ENCODE measurements at regions not wholly inside any gene's neighbourhood (a gene's known extent, or its start where the extent isn't known, plus 50 kb on each side); places are given as distances from the start of the nearest gene placed in this dataset.

DNA sequence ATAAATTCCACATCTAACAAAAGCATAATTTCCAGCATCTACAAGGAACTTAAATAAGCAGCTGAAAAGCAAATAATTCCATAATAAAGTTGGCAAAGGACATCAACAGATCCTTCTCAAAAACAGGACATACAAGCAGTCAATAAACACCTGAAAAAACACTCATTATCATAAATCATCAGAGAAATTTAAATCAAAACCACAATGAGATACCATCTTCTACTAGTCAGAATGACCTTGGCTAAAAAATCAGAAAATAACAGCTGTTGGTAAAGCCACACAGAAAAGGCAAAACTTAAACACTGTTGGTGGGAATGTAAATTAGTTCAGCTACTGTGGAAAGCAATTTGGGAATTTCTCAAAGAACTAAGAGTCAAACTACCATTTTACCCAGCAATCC lies 1371.1 kb upstream of the ACO1 start:
- H3K27ac ChIP-seq, result no peak overlapping the region
- TF ChIP-seq, protein P1, sequence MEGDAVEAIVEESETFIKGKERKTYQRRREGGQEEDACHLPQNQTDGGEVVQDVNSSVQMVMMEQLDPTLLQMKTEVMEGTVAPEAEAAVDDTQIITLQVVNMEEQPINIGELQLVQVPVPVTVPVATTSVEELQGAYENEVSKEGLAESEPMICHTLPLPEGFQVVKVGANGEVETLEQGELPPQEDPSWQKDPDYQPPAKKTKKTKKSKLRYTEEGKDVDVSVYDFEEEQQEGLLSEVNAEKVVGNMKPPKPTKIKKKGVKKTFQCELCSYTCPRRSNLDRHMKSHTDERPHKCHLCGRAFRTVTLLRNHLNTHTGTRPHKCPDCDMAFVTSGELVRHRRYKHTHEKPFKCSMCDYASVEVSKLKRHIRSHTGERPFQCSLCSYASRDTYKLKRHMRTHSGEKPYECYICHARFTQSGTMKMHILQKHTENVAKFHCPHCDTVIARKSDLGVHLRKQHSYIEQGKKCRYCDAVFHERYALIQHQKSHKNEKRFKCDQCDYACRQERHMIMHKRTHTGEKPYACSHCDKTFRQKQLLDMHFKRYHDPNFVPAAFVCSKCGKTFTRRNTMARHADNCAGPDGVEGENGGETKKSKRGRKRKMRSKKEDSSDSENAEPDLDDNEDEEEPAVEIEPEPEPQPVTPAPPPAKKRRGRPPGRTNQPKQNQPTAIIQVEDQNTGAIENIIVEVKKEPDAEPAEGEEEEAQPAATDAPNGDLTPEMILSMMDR (conservative IDR thresholded peaks at IDR 0.05; ENCODE audit: low read depth), result no peak
- POLR2A ChIA-PET (ENCODE audit: low non-redundant PET), result no interaction called here
- no peak for DNase-seq (ENCODE audit: low spot score)
- CTCF ChIA-PET, result no interaction called here

DNA sequence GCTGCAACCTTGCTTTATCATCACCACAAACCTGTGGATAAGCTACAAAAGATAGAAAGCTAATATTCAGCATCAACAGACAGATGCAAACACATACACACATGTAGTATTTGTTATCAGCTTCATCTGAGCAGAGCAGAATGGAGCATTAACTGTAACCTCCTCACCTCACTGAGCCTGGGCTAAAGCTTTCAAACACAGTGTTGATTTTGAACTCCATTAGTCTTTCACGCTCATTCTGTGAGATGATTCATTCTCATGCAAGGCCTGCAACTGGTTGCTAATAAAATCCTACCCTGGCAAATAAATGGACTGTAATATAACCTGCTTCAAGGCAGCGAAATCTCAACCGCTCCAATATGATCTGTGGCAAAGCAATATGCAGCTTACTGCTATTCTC lies 1360.6 kb upstream of the ACO1 start:
- POLR2A ChIA-PET (ENCODE audit: low non-redundant PET), result no interaction called here
- TF ChIP-seq, protein P1 (conservative IDR thresholded peaks at IDR 0.05; ENCODE audit: low read depth), result no peak
- no peak for DNase-seq (ENCODE audit: low spot score)
- CTCF ChIA-PET, result no interaction called here
- no peak overlapping the region for H3K27ac ChIP-seq

DNA sequence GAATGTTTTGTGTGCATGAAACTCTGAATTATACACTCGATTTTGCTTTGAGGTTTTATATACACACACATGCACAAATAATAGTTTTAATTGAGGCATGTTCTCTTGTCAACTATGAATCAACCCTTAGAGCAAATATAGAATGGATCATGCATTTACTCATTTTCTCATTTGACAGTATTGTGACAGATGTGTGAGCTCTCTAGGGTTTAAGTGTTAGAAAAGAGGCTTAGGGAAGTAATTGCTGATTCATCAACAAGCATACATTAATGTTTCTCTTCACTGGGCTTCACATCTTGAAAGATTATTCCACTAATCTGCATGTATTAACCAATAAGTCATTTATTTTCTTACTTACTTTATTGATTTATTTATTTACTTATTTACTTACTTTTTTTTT lies 1356.8 kb upstream of the ACO1 start:
- DNase-seq (ENCODE audit: low spot score), result no peak
- CTCF ChIA-PET, result no interaction called here
- H3K27ac ChIP-seq, result no peak overlapping the region
- POLR2A ChIA-PET (ENCODE audit: low non-redundant PET), result no interaction called here
- TF ChIP-seq, protein P1 (conservative IDR thresholded peaks at IDR 0.05; ENCODE audit: low read depth), result no peak

DNA sequence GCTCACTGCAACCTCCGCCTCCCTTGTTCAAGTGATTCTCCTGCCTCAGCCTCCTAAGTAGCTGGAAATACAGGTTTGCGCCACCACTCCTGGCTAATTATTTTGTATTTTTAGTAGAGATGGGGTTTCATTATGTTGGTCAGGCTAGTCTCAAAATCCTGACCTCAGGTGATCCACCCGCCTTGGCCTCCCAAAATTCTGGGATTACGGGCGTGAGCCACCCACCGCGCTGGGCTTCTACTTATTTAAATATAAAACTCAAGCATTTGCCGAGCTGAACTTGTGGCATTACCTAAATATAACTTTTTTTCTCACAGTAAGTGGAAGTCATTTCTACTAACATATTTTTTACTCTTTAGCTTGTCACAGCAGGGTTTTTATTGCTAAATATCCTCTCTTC lies 1356.3 kb upstream of the ACO1 start:
- no peak overlapping the region for H3K27ac ChIP-seq
- TF ChIP-seq, protein P1 (conservative IDR thresholded peaks at IDR 0.05; ENCODE audit: low read depth), result no peak
- no peak for DNase-seq (ENCODE audit: low spot score)
- CTCF ChIA-PET, result no interaction called here
- POLR2A ChIA-PET (ENCODE audit: low non-redundant PET), result no interaction called here

DNA sequence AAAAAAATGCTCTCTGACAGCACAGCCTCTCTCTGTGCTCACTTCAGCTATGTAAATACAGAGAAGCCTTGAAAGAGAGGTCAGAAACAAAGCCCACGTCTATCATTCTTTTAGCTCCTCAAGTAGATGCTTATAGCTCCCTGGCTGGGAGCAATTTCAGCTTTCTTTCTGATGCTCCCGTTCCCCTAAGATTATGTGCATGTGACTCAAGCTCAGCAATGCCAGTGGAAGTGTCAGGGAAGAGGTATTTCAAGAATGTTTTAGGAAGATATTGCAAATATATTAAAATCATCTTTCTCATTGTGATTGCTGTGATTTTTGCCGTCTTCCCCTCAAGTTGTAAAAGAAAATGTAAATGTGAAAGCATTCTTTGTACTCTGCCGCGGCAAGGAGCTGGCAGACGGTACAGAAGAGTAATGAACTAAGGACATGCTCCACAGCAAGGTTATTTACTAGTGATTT lies 1353.7 kb upstream of the ACO1 start:
- TF ChIP-seq, protein P1 (conservative IDR thresholded peaks at IDR 0.05; ENCODE audit: low read depth), result no peak
- DNase-seq (ENCODE audit: low spot score), result no peak
- CTCF ChIA-PET, result interaction anchor here (0.5 to 0.7 kb wide), 3 partner anchors 13 to 1705 kb away, joined by 3 read pairs; no protein-coding TSS in a partner anchor
- POLR2A ChIA-PET (ENCODE audit: low non-redundant PET), result no interaction called here
- H3K27ac ChIP-seq, result no peak overlapping the region

- DNase-seq (ENCODE audit: low spot score), result no peak
- TF ChIP-seq, protein P1 (conservative IDR thresholded peaks at IDR 0.05; ENCODE audit: low read depth), result no peak
- ChIA-PET CTCF (no interaction called here), POLR2A (ENCODE audit: low non-redundant PET) (no interaction called here)
- no peak overlapping the region for H3K27ac ChIP-seq
These were observed 1352.2 kb upstream of the ACO1 start for GRCh38 chr9:31032206-31032605.

DNA sequence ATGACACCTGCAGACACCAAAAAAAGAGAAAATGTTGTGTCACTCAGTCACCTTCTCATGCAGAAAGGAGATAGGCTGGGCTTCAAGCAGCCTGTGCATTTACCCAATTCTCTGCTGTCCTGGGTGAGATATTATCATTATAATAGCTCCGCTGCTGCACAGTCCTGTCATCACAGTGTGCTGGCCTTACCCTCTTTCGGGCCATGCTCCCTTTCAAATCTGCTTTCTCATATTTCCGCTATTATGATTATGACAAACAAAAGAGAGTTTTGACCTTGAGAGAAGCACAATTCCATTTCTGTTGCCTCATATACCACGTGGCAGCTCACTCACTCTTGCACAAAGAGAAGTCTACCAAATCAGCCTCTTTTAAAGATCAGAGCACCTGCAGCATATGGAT lies 1350.1 kb upstream of the ACO1 start:
- no peak for DNase-seq (ENCODE audit: low spot score)
- ChIA-PET CTCF (no interaction called here), POLR2A (ENCODE audit: low non-redundant PET) (no interaction called here)
- H3K27ac ChIP-seq, result no peak overlapping the region
- TF ChIP-seq, protein P1 (conservative IDR thresholded peaks at IDR 0.05; ENCODE audit: low read depth), result no peak

Measured in RWPE1 (cell line).